ENCODE measurements at regions not wholly inside any gene's neighbourhood (a gene's known extent, or its start where the extent isn't known, plus 50 kb on each side); places are given as distances from the start of the nearest gene placed in this dataset.

GRCh38 chr14:38124506-38124905 lies 83.2 kb upstream of the SSTR1 start:
- TF ChIP-seq CTCF (conservative IDR thresholded peaks at IDR 0.05; ENCODE audit: low read length), result no peak
- TF ChIP-seq EZH2phosphoT487 (IDR thresholded peaks at IDR 0.05; ENCODE audit: borderline replicate concordance, low read depth, low read length), result no peak
